DMS114 treated with DMSO at 0.1 percent for 48 hours (cell line): ENCODE measurements at regions not wholly inside any gene's neighbourhood (a gene's known extent, or its start where the extent isn't known, plus 50 kb on each side); places are given as distances from the start of the nearest gene placed in this dataset.
"Not testable (repeated sequence)": the region's sequence is repeated elsewhere in the genome, so short reads cannot be mapped to it uniquely, and the experiment has no call there.

Experiments used
- DNase-seq: peaks from one replicate; lab custom pipeline; 2025; ENCODE audit not compliant: unreplicated experiment; lab: John Stamatoyannopoulos, UW

DNA sequence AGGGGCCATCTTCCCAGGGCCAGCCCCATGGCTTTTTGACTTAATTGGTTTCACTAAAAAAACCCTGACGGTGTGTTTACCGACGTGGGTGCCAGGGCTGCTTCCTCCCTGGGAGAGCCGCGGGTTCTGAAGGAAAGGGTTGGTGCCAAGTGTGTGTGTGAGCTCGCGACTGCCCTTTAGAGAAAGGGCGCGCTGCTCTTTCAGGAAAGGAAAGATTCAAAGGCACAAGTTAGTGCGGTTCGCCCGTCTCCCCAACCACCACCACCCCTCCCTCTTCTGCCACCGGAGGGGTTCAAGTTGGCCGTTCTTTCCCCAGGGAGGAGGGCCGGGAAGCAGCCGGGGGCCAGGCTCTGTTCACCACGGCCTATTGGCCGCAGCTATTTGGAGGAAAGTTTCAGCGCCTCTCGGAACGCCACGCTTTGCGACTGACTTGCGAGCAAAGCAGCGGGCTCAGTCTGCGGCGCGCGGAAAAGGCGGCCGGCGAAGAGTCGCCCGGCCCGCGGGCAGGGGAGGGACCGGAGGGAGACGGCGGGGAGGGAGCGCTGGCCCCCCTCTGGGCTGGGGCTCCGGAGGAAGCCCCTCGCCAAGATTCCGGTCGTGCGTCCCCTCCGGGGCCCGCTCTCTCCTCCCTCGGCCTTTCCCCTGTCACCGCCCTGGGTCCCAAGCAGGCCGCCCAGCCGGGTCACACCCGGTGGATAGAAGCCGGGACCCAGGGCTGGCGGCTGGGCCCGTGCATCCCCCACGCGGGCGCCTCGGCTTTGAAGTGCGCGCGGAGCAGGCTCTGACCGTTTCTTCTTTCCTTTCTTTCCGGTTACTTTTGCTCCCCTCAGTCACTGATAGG lies 165.9 kb upstream of the PPP1R3A start:
- DNase-seq: no peak

DNA sequence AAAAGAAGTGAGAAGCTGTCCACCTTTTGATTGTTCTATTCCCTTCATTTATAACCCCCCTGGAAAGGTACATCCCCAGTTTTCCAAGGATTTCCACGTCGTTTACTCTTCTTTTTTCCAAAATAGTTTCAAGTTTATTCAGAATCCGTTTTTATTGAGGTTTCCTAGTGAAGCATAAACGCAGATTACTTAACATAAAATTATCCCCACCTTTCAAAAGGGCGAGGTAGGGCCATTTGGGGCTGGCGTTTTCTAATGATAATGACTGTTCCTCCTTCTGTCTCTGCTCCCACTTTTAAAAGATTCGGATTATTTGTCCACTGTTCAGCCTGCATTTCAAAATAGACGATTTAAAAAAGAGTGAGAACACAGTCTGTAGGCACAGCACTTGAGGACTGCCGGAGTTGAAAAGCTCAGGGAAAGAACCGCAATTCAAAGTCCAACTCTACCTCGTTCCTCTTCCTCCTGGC lies 165.2 kb upstream of the PPP1R3A start:
- no peak for DNase-seq

DNA sequence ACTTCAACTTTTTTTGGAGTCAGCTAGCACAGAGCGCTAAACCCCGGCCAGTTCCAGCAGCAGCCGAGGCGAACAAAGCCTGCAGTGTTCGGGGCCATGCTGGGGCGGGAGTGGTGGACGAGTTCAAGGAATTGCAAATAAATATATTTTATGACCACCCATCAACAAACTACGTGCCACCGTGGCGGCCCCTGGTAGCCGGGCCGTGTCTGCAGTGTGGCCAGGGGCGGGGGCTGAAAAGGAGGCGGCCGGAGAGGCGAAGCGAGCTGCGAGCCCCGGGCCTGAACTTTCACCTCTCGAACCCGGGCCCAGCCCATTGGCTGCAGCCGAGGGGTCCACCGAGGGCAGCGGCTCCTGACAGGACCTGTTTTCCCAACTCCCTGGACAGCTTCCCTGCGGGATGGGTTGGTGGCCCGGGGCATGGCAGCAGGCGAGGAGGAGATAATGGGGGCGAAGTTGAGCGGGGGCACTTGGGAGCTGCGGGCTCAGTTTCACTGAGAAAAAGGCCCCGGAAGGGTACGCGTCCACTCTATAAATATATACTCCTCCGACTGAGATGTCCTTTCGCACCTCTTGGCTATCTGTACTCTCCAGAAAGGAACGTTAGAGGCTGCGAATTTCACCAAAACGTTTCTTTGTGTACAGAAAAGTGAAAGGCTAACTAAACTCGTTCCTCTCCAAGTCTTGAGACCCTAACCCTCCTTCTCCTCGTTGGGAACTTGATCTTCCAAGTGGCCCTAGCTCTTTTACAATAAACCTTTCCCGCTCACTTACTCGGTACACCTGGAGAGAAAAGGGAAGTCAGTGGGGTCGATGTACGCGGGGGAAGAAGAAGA lies 164.6 kb upstream of the PPP1R3A start:
- DNase-seq: no peak

DNA sequence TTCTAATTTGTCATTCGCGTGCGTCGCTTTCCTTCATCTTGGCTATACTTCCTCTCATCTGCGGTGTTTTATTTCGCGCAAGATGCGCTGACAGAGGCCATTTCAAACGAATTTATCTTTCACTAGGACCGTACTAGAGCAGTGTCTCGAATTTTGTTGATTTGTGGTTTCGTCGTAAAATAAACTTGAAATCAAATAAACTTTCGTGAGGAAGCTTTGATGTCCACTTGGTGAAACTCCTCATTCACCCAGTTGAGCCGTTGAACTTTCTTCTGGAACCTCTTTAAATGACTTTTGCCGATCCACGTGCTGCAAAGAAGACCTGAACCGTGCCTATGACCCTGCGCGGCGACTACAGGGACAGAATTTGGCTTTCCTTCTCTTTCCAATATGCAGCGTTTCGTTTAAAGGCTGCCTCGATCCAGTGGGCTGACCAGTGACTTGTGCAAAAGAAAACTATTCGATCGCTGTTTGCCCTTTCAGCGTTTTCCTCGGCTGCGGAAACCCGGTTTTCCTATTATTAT lies 163.9 kb upstream of the PPP1R3A start:
- DNase-seq: peak; percentile 25

DNA sequence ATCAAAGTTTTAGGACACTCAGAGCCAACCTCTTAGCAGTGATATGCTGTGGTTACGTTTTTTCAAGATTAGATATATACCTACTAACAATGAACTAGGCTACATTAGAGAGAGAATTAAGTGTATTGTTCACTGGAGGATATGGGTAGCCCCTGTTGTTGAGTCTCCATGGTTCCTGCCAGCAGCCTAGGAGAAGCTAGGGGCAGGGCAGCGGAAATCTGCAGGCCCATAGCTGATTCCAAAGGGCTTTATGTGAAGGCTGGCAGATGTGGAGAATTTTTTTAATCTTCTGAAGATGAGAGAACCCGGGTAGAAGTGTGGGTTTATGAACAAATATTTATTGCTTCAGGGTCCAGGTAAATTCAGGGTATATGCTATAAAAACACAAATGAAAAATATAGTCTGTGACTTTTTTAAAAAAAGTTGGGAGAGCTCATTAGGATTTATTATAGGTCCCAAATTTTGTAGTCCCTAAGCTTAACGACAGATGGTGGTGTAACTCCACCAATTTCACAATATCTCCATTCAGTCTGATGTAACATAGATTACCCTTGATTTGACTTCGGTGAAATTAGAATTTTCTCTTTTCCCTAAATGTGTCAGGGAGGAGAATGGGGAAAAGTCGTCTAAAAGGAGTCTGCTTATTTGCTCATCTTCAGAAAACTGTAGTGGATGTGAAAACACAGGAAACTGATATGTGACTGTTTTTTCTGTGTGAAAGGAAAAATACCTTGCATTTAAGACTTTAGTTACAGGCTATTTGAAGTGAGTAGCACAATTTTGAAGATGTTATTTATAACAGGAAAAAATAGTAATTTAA lies 163.0 kb upstream of the PPP1R3A start:
- DNase-seq: peak; percentile 39

DNA sequence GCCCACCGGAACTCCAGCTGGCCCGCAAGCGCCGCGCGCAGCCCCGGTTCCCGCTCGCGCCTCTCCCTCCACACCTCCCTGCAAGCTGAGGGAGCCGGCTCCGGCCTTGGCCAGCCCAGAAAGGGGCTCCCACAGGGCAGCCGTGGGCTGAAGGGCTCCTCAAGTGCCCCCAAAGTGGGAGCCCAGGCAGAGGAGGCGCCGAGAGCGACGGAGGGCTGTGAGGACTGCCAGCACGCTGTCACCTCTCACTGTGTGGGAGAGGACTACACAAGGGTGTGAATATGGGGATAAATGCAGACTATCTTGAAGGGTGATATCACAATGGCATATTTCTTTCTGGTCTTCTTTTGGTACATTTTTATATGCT lies 158.3 kb upstream of the PPP1R3A start:
- DNase-seq: not testable (repeated sequence)

DNA sequence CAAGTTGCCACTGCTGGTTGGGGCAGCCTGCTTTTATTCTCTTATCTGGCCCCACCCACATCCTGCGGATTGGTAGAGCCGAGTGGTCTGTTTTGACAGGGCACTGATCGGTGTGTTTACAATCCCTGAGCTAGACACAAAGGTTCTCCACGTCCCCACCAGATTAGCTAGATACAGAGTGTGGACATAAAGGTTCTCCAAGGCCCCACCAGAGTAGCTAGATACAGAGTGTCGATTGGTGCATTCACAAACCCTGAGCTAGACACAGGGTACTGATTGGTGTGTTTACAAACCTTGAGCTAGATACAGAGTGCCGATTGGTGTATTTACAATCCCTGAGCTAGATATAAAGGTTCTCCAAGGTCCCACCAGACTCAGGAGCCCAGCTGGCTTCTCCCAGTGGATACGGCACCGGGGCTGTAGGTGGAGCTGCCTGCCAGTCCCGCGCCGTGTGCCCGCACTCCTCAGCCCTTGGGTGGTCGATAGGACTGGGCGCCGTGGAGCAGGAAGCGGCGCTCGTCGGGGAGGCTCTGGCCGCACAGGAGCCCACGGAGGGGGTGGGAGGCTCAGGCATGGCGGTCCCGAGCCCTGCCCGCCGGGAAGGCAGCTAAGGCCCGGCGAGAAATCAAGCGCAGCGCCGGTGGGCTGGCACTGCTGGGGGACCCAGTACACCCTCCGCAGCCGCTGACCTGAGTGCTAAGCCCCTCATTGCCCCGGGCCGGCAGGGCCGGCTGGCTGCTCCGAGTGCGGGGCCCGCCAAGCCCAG lies 157.8 kb upstream of the PPP1R3A start:
- not testable (repeated sequence) for DNase-seq

DNA sequence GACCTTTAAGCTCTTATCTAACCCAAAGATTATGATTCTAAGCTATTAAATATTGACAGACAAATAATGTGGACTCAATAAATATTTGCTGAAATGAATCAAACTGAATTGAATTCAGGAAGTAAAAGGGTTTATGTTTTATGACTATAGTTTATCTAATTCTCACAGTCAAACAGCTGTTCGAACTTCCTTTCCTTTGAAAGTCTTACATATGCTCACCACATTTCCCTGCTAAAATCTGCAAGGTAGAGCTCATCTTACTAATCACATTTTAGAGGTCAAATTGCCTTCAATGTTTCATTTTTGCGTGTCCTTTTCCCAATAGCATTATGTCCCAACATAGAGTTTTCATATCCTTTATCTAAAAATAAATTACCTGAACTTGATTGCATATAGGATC lies 154.9 kb upstream of the PPP1R3A start:
- DNase-seq: no peak

DNA sequence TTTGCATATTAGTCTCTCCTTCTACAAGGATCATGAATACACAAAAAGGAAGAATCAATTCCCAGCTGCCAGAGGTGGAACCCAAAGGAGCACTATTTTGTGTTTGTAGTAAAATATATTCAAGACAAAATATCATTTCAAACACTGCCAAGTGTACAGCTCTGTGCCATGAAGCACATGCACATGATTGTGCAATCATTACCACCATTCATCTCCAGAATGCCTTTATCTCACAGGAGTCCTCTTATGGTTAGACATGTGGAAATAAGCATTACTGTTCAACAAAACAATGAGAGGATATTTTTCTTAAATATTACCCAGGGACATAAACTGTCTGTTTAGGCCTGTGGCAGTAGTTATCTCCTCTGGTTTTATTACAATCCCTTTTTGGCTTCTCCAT lies 151.4 kb upstream of the PPP1R3A start:
- DNase-seq: no peak

DNA sequence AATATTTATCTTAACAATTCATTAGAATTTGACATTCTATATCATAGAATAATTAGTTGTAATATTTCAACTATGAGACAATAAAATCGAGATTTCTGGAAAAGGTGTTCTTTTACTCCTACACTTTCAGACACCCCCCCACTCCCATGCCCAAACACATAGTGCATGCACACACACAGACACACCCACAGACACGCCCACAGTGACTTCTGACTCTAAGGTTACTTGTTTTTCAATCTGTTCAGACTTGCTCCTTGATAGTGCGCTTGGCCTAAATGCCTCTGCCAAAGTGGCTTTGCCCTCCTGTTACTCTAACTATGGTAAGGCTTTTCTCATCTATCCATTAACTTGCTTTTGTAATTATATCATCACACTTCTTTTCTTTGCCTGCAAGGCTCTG lies 144.0 kb upstream of the PPP1R3A start:
- DNase-seq: no peak

DNA sequence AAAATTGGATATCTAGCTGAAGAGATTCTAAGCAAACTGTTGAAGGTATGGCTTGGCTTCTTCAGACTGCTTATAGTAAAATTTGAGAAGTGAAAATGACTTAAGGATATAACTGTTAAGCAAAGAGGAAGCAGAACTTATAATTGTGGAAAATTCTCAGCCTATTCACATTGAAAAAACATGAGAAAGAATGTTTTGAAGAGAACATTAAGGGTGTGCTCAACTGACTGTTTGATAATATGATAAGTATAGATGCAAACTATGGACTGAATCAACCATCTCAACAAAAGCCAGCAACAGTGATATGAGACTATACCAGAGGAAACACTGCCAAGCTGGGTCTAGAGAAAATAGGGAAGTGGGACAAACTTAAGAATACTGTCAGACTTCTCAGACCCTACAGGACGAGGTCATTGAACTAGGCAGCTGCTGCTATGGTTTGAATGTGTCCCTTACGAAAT lies 133.1 kb upstream of the PPP1R3A start:
- no peak for DNase-seq

DNA sequence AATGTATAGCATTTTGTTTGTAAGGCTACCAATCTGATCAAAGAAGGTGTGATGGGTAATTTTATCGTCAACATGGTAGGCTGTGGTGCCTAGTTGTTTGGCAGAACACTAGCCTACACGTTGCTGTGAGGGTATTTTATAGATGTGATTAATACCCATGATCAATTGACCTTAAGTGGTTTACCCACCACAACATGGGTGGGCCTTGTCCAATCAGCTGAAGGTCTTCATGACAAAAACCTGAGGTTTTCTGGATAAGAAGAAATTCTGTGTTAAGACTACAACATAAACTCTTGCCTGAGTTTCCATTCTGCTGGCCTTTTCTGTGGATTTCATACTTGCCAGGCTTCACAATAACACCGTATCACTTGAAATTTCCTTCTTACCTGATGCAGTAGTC lies 131.8 kb upstream of the PPP1R3A start:
- no peak for DNase-seq

DNA sequence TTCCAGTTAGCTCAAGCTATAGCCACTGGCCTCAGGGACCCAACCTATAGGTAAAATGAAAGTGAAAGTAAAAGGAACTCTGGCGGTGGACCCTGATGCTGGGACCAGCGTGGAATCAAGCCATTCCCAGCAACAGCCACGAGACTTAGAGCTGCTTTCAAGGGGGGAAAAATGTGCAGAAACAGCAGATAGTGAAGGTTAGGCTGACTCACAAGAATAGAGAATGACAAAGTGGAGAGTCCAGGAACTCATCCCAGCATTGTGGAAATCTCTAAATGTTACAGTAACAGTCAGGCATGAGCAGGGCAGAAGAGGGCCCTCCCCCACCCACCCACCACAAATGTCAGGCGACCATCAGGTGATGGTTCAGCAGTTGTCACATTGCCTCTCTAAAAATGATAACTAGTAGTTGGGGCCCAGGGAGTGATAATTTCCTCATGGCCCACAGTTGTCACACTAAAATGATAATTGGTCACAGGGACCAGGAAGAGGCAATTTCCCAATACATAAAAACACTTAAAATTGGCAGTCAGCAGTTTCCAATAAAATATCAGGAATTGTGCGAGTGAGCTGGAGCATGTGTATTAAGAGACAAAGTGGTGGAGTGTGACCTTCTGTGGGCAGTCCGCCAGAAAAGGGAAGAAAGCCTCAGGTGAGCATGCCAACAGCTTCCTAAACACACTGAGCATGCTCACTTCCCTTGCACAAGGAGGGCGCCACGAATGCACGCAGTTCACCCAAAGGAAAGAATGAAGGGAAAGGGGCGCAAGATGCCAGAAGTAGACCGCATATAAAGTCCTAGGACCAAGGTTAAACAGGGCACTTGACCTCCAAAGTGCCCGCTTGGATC lies 129.8 kb upstream of the PPP1R3A start:
- DNase-seq: no peak

DNA sequence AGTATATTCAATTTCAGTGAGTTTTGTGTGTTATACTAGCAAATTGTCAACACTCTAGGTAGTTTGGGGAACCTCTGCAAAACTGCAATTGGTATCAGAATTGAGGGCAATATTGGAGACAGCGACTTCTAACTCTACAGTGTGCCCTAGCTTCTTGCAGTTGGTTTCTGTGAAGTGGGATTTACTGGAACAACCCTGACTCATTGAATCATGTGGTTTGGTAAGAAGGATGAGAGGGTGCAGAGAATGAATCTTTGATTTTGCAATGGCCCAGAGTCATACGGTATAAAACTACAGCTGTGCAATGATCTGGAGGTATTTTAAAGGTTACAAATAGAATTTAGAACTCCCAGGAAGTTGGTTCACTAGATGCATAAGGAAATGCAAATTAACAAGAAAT lies 129.1 kb upstream of the PPP1R3A start:
- no peak for DNase-seq

DNA sequence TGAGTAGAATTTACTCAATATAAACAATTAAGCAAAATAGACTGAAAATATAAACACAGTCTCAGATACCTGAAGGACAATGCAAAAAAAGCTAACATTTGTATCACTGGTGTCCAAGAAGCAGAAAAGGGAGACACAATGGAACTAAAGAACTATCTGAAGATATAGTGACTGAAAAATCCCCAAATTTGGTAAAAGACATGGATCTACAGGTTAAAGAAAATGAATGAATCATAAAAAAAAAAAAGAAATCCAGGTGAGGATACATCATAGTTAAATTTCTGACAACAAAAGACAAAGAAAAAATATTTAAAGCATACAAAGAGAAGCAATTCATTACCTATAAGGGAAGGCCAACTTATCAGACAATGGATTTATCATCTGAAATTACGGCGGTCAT lies 114.7 kb upstream of the PPP1R3A start:
- DNase-seq: no peak

DNA sequence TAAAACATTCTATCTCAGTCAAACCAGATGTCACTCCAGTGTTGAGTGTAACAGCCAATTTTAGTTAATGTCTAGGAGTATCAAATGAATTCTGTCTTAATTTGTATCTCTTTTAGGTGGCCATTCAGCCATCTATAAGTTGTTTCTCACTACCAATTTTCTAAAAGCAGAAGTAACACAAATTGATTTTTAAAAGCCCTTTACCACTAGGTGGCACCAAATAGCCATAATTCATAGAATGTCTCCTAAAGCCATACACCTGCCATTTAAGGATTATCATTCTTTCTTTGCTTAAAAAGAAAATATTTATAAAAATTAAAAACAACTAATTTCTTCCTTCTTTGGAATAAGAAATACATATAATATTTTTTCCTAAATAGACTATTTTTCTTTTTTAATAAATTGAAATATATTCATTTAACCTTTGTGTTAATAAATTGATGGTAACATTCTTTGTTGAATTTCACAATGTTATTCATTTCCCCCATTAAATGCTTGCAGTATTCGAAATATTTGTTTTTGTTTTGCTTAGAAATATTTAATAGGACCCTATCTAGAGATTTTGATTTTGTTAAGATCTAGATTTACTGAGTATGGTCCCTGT lies 107.8 kb upstream of the PPP1R3A start:
- peak; percentile 39 for DNase-seq

DNA sequence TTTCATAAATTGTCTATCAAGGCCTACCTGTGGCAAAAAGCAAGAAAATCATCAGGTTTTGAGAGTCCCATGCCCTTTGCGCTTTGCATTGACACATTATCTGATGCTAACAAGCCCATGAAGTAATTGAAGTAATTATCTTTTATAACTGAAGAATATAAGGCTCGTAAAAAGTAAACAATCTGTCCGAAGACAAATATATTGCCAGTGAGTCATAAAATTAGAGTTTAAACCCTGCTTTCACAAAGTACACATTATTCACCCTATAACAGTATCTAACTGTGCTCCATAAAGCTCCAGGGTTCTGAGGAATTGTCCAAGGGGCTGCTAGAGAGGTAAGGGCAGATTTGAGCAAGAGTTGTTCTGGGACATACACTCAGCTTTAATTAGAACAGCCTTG lies 102.3 kb upstream of the PPP1R3A start:
- DNase-seq: no peak

DNA sequence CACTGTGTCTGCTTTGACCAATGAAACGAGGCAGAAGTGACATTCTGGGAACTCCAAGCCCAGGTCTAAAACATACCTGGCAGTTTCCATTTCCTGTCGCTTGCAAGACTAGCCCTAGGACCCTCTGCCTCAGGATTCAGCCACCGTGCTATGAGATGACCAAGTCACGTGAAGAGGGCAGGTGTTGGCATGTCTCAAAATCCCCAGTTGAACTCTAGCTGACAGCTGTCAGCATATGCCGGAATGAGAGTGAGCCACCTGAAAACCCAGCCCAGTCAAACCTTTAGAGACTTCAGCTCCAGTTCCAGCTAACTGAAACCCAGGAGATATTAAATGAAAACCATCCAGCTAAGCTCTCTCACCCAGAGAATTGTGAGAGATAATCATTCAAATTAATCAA lies 89.9 kb upstream of the PPP1R3A start:
- no peak for DNase-seq

DNA sequence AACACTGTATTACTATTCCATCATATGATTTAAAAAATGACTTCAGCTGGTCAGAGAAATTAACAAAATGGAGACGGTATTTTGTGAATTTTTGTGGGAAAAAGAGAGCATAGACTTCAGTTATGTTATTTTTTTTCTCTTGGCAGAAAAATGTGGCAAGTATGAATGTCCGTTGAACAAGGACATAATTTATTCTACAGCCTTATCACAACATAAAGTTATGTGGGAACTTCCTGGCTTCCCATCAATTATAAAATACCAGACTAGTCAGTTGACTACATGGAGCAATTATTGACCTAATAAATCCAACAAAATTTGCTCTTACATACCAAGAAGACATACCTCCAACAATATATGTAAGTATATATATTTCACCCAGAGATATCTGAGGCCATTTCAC lies 88.6 kb upstream of the PPP1R3A start:
- no peak for DNase-seq
